Neural progenitor cell (in vitro differentiated cells): ENCODE measurements at regions not wholly inside any gene's neighbourhood (a gene's known extent, or its start where the extent isn't known, plus 50 kb on each side); places are given as distances from the start of the nearest gene placed in this dataset.
A peak's percentile ranks its signal among the peaks of the same experiment; 100 is the strongest.

Experiments used
- DNase-seq: peaks from one replicate; pipeline ENCODE4 v3.0.0-alpha.2; 2016; ENCODE audit warnings: low spot score
- H2AFZ ChIP-seq: fragments of 200-600 bp; sonication (generic); replicated peaks from 2 replicates; pipeline ENCODE4 v1.6.1; 2016; ENCODE audit warnings: antibody characterized with exemption
- H3F3A ChIP-seq: fragments of 200-600 bp; sonication (generic); 2 replicates; pipeline ENCODE4 v1.6.1; 2016; ENCODE audit warnings: antibody characterized with exemption, low read depth
- H3K27ac ChIP-seq: fragments of 200-600 bp; sonication (generic); 2 replicates; pipeline ENCODE4 v1.5.1; 2016; ENCODE audit warnings: mild to moderate bottlenecking
- H3K27me3 ChIP-seq: fragments of 200-600 bp; sonication (generic); 2 replicates; pipeline ENCODE4 v1.6.1; 2016; ENCODE audit warnings: mild to moderate bottlenecking, moderate library complexity
- H3K36me3 ChIP-seq: fragments of 200-600 bp; sonication (generic); 2 replicates; pipeline ENCODE4 v1.5.1; 2016
- H3K4me1 ChIP-seq: fragments of 200-600 bp; sonication (generic); 2 replicates; pipeline ENCODE4 v1.6.1; 2016; ENCODE audit warnings: mixed run types
- H3K4me2 ChIP-seq: fragments of 200-600 bp; sonication (generic); 2 replicates; pipeline ENCODE4 v1.6.1; 2016
- H3K4me3 ChIP-seq: fragments of 200-600 bp; sonication (generic); 2 replicates; pipeline ENCODE4 v1.5.1; 2016
- H3K79me2 ChIP-seq: fragments of 200-600 bp; sonication (generic); 2 replicates; pipeline ENCODE4 v1.6.1; 2016; ENCODE audit warnings: low read depth
- H3K9ac ChIP-seq: fragments of 200-600 bp; sonication (generic); 2 replicates; pipeline ENCODE4 v1.6.1; 2016
- H3K9me3 ChIP-seq: fragments of 200-600 bp; sonication (generic); 2 replicates; pipeline ENCODE4 v1.5.1; 2016; ENCODE audit warnings: low read depth
- H4K20me1 ChIP-seq: fragments of 200-600 bp; sonication (generic); 2 replicates; pipeline ENCODE4 v1.6.1; 2016; ENCODE audit warnings: low read depth
- H3K27ac Mint-ChIP-seq: 3 replicates; pipeline ENCODE4 v1.8.0; 2021; ENCODE audit warnings: mixed read lengths
- H3K27me3 Mint-ChIP-seq: 2 replicates; pipeline ENCODE4 v1.8.0; 2022; ENCODE audit warnings: low read depth, mild to moderate bottlenecking, inconsistent platforms, moderate library complexity, mixed read lengths; ENCODE audit not compliant: insufficient read depth
- H3K36me3 Mint-ChIP-seq: 3 replicates; pipeline ENCODE4 v1.8.0; 2021; ENCODE audit warnings: mixed read lengths
- H3K4me1 Mint-ChIP-seq: 3 replicates; pipeline ENCODE4 v1.8.0; 2021; ENCODE audit warnings: mixed read lengths
- H3K4me3 Mint-ChIP-seq: 3 replicates; pipeline ENCODE4 v1.8.0; 2021; ENCODE audit warnings: mild to moderate bottlenecking, moderate library complexity, mixed read lengths
- H3K9me3 Mint-ChIP-seq: 3 replicates; pipeline ENCODE4 v1.8.0; 2020; ENCODE audit warnings: mixed read lengths
- CTCF ChIP-seq: fragments of 200-600 bp; sonication (generic); IDR thresholded peaks from 2 replicates; pipeline ENCODE4 v1.5.1; 2017; ENCODE audit warnings: antibody characterized with exemption, mild to moderate bottlenecking
- EZH2 ChIP-seq: fragments of 200-600 bp; sonication (generic); IDR thresholded peaks from 2 replicates; pipeline ENCODE4 v1.6.1; 2017; ENCODE audit warnings: antibody characterized with exemption, mild to moderate bottlenecking, moderate library complexity
- EZH2phosphoT487 ChIP-seq: fragments of 200-600 bp; sonication (generic); IDR thresholded peaks from 2 replicates; pipeline ENCODE4 v1.6.1; 2017; ENCODE audit warnings: antibody characterized with exemption

GRCh38 chr2:204260162-204260877 is 285.0 kb upstream of the PARD3B start:
- DNase-seq: peak; percentile 94
- no peak overlapping the region for H2AFZ ChIP-seq
- H3K36me3 ChIP-seq: no peaks in the 10 kb centered on the region
- H3K4me1 Mint-ChIP-seq: peaks cover 84% of the 10 kb centered on the region
- no peak overlapping the region for H3K27ac ChIP-seq
- H3K27me3 ChIP-seq: no peaks in the 10 kb centered on the region
- H3K79me2 ChIP-seq: no peaks in the 10 kb centered on the region
- H3K4me2 ChIP-seq: peak overlapping the region; percentile 68
- H3K9me3 Mint-ChIP-seq: no peaks in the 10 kb centered on the region
- H3K27me3 Mint-ChIP-seq: peaks cover 11% of the 10 kb centered on the region
- H3K4me1 ChIP-seq: peaks cover 43% of the 10 kb centered on the region
- H3K9me3 ChIP-seq: no peaks in the 10 kb centered on the region
- no peak overlapping the region for H3K4me3 ChIP-seq
- H3K9ac ChIP-seq: no peak overlapping the region
- peak overlapping the region; percentile 64 for H3K27ac Mint-ChIP-seq
- peaks cover 6% of the 10 kb centered on the region for H4K20me1 ChIP-seq
- peak overlapping the region; percentile 30 for H3K4me3 Mint-ChIP-seq
- no peaks in the 10 kb centered on the region for H3K36me3 Mint-ChIP-seq
- TF ChIP-seq CTCF (peak; percentile 92), EZH2phosphoT487 (peak; percentile 1), EZH2 (no peak)
- peaks cover 38% of the 10 kb centered on the region for H3F3A ChIP-seq

- peaks cover 84% of the 10 kb centered on the region for H3K4me1 Mint-ChIP-seq
- Histone ChIP-seq H3K27me3 (no peaks in the 10 kb centered on the region), H3K9me3 (no peaks in the 10 kb centered on the region), H3K9ac (no peak overlapping the region), H3K4me3 (no peak overlapping the region), H2AFZ (no peak overlapping the region), H4K20me1 (peaks cover 6% of the 10 kb centered on the region), H3F3A (peaks cover 44% of the 10 kb centered on the region), H3K4me2 (peak overlapping the region; percentile 68), H3K79me2 (no peaks in the 10 kb centered on the region), H3K4me1 (peaks cover 43% of the 10 kb centered on the region), H3K27ac (no peak overlapping the region), H3K36me3 (no peaks in the 10 kb centered on the region)
- no peaks in the 10 kb centered on the region for H3K36me3 Mint-ChIP-seq
- peak overlapping the region; percentile 90 for H3K27ac Mint-ChIP-seq
- H3K27me3 Mint-ChIP-seq: peaks cover 11% of the 10 kb centered on the region
- TF ChIP-seq EZH2phosphoT487 (peak; percentile 81), EZH2 (no peak)
- peak; percentile 49 for DNase-seq
- no peak overlapping the region for H3K4me3 Mint-ChIP-seq
- no peaks in the 10 kb centered on the region for H3K9me3 Mint-ChIP-seq
These were observed 284.4 kb upstream of the PARD3B start for GRCh38 chr2:204260901-204261300.

GRCh38 chr2:204261846-204262245 is 283.4 kb upstream of the PARD3B start:
- Mint-ChIP-seq H3K4me1 (peaks cover 88% of the 10 kb centered on the region), H3K36me3 (no peaks in the 10 kb centered on the region), H3K27ac (no peak overlapping the region), H3K27me3 (peaks cover 16% of the 10 kb centered on the region), H3K9me3 (no peaks in the 10 kb centered on the region), H3K4me3 (no peak overlapping the region)
- no peak overlapping the region for H3K4me3 ChIP-seq
- no peaks in the 10 kb centered on the region for H3K27me3 ChIP-seq
- no peaks in the 10 kb centered on the region for H3K79me2 ChIP-seq
- no peaks in the 10 kb centered on the region for H3K9me3 ChIP-seq
- no peak overlapping the region for H2AFZ ChIP-seq
- peaks cover 6% of the 10 kb centered on the region for H4K20me1 ChIP-seq
- no peak overlapping the region for H3K27ac ChIP-seq
- no peak overlapping the region for H3K9ac ChIP-seq
- TF ChIP-seq EZH2phosphoT487 (no peak), CTCF (no peak), EZH2 (no peak)
- no peaks in the 10 kb centered on the region for H3K36me3 ChIP-seq
- H3K4me1 ChIP-seq: peaks cover 51% of the 10 kb centered on the region
- H3K4me2 ChIP-seq: peak overlapping the region; percentile 68
- DNase-seq: no peak
- peaks cover 46% of the 10 kb centered on the region for H3F3A ChIP-seq

GRCh38 chr2:204264085-204264553 is 281.2 kb upstream of the PARD3B start:
- Histone ChIP-seq H3K9ac (no peak overlapping the region), H3K36me3 (no peaks in the 10 kb centered on the region), H3K9me3 (no peaks in the 10 kb centered on the region), H3F3A (peaks cover 46% of the 10 kb centered on the region), H4K20me1 (peaks cover 6% of the 10 kb centered on the region), H3K4me2 (peak overlapping the region; percentile 76), H3K27me3 (no peaks in the 10 kb centered on the region), H2AFZ (no peak overlapping the region), H3K4me1 (peaks cover 62% of the 10 kb centered on the region), H3K27ac (peak overlapping the region; percentile 50), H3K4me3 (peak overlapping the region; percentile 17), H3K79me2 (no peaks in the 10 kb centered on the region)
- Mint-ChIP-seq H3K4me3 (peak overlapping the region; percentile 13), H3K9me3 (no peaks in the 10 kb centered on the region), H3K27ac (peak overlapping the region; percentile 49), H3K27me3 (peaks cover 12% of the 10 kb centered on the region), H3K36me3 (no peaks in the 10 kb centered on the region), H3K4me1 (peaks cover 78% of the 10 kb centered on the region)
- peak; percentile 85 for DNase-seq
- no peak for TF ChIP-seq EZH2
- TF ChIP-seq EZH2phosphoT487: peak; percentile 70
